HepG2 (cell line): ENCODE measurements at regions not wholly inside any gene's neighbourhood (a gene's known extent, or its start where the extent isn't known, plus 50 kb on each side); places are given as distances from the start of the nearest gene placed in this dataset.

ENCODE experiments used
- ATAC-seq: fragments of 200-7000 bp; cut with Tn5 transposase; 3 replicates; pipeline ENCODE4 v1.9.1; 2020; ENCODE audit warnings: mild to moderate bottlenecking, moderate library complexity
- BruUV-seq: library from RNA; stranded (reverse); fragments of 400-500 nt; replicated peaks from 2 replicates; lab custom pipeline; 2021; lab: Mats Ljungman, UMichigan
- CTCF ChIA-PET: fragments of 300-600 bp; formaldehyde crosslinking; extraction: SDS; loops from one replicate; lab custom pipeline; 2021; ENCODE audit warnings: low total read pairs, inconsistent platforms, low intra/inter-chr PET ratio; lab: Yijun Ruan, JAX
- POLR2A ChIA-PET: fragments of 350-600 bp; sonication (Branson Sonifier 250); formaldehyde crosslinking; loops from one replicate; lab custom pipeline; 2020; ENCODE audit warnings: antibody characterized with exemption, inconsistent platforms; lab: Yijun Ruan, JAX
- DNase-seq: peaks from one replicate; pipeline ENCODE4 v3.0.0-alpha.2; 2015; ENCODE audit warnings: low spot score
- FAIRE-seq: peaks from 3 replicates; lab custom pipeline; 2011; peaks lifted over from hg19 to GRCh38; lab: Jason Lieb, UNC
- H2AFZ ChIP-seq: one replicate; pipeline ENCODE4 v1.6.1; 2011; ENCODE audit warnings: low read length, inconsistent platforms
- H3K27ac ChIP-seq: fragments of 300-600 bp; 3 replicates; pipeline ENCODE4 v1.8.0; 2011; ENCODE audit warnings: mixed run types, mild to moderate bottlenecking, mixed read lengths, low read length, inconsistent platforms; ENCODE audit not compliant: insufficient read depth; ENCODE audit errors: extremely low read length
- H3K27me3 ChIP-seq, 2 experiments: fragments of 200-600 bp in 1 of 2; 2 replicates in 1 of 2; 3 replicates in 1 of 2; pipeline versions ENCODE4 v1.6.0 to v1.8.0; 2011; ENCODE audit warnings: low read length in 2 of 2, mild to moderate bottlenecking in 2 of 2, moderate library complexity in 2 of 2, inconsistent platforms in 1 of 2; ENCODE audit not compliant: insufficient read depth in 2 of 2, control insufficient read depth in 1 of 2
- H3K36me3 ChIP-seq, 2 experiments: fragments of 200-600 bp in 1 of 2; replicated peaks in 1 of 2; 2 replicates in 1 of 2; 3 replicates in 1 of 2; pipeline versions ENCODE4 v1.5.1 to v1.8.0; 2011; ENCODE audit warnings: low read length in 2 of 2, inconsistent platforms in 1 of 2; ENCODE audit not compliant: insufficient read depth in 2 of 2, control insufficient read depth in 1 of 2
- H3K4me1 ChIP-seq: 2 replicates; pipeline ENCODE4 v1.5.1; 2012; ENCODE audit warnings: low read length, inconsistent platforms; ENCODE audit not compliant: insufficient read depth
- H3K4me2 ChIP-seq: 2 replicates; pipeline ENCODE4 v1.6.0; 2011; ENCODE audit warnings: low read depth, low read length, inconsistent platforms
- H3K4me3 ChIP-seq, 3 experiments: fragments of 200-600 bp in 1 of 3; sonication (generic), shearing (Covaris generic) in 1 of 3; replicated peaks in 1 of 3; 2 replicates each; pipeline ENCODE4 v1.5.1; 2011 to 2016; ENCODE audit warnings: low read length in 3 of 3, inconsistent platforms in 2 of 3, low read depth in 2 of 3, mild to moderate bottlenecking in 2 of 3, control low read depth in 1 of 3, mixed read lengths in 1 of 3; ENCODE audit not compliant: insufficient read depth in 1 of 3
- H3K79me2 ChIP-seq: one replicate; pipeline ENCODE4 v1.6.1; 2011; ENCODE audit warnings: low read length, inconsistent platforms; ENCODE audit not compliant: insufficient read depth
- H3K9ac ChIP-seq: 2 replicates; pipeline ENCODE4 v1.6.0; 2011; ENCODE audit warnings: mild to moderate bottlenecking, low read depth, low read length, inconsistent platforms; ENCODE audit not compliant: insufficient read depth
- H3K9me3 ChIP-seq: 2 replicates; pipeline ENCODE4 v1.5.1; 2012; ENCODE audit warnings: mild to moderate bottlenecking, low read length
- H4K20me1 ChIP-seq: 2 replicates; pipeline ENCODE4 v1.6.0; 2011; ENCODE audit warnings: inconsistent platforms, mild to moderate bottlenecking, low read length, moderate library complexity; ENCODE audit not compliant: insufficient read depth
- BHLHE40 ChIP-seq: IDR thresholded peaks from 2 replicates; pipeline ENCODE4 v1.6.1; 2011; ENCODE audit warnings: low read length, improper control_type of control experiment
- CREB1 ChIP-seq, 2 experiments: fragments of 450-650 bp in 1 of 2; IDR thresholded peaks; 2 replicates each; pipeline ENCODE4 v1.6.1; 2016 to 2017; ENCODE audit warnings: control low read depth in 1 of 2, mild to moderate bottlenecking in 1 of 2, missing compliant biosample characterization in 1 of 2, missing genetic modification characterization in 1 of 2
- DMAP1 ChIP-seq: IDR thresholded peaks from 2 replicates; pipeline ENCODE4 v1.6.1; 2016
- DR1 ChIP-seq: sonication (generic); formaldehyde crosslinking; IDR thresholded peaks from 2 replicates; pipeline ENCODE4 v1.8.0; 2021; ENCODE audit warnings: mild to moderate bottlenecking, missing genetic modification reagents, inconsistent platforms
- FOXM1 ChIP-seq: sonication (generic); formaldehyde crosslinking; IDR thresholded peaks from 2 replicates; pipeline ENCODE4 v1.5.0; 2020; ENCODE audit warnings: missing genetic modification reagents
- GTF3A ChIP-seq: sonication (generic); formaldehyde crosslinking; conservative IDR thresholded peaks from 2 replicates; pipeline ENCODE4 v1.4.0; 2020; ENCODE audit warnings: mild to moderate bottlenecking, missing genetic modification reagents
- HMGA1 ChIP-seq: sonication (generic); formaldehyde crosslinking; conservative IDR thresholded peaks from 2 replicates; pipeline ENCODE4 v1.4.0; 2020; ENCODE audit warnings: missing genetic modification reagents
- HOXA3 ChIP-seq: sonication (generic); formaldehyde crosslinking; IDR thresholded peaks from 2 replicates; pipeline ENCODE4 v1.5.0; 2020; ENCODE audit warnings: missing genetic modification reagents
- HOXA9 ChIP-seq: sonication (generic); formaldehyde crosslinking; IDR thresholded peaks from 2 replicates; pipeline ENCODE4 v1.8.1; 2022; ENCODE audit warnings: missing genetic modification reagents, mild to moderate bottlenecking, moderate library complexity, borderline replicate concordance
- RAD21 ChIP-seq: fragments of 450-650 bp; formaldehyde crosslinking; IDR thresholded peaks from 2 replicates; pipeline ENCODE4 v1.5.0; 2020; ENCODE audit warnings: mild to moderate bottlenecking
- RARG ChIP-seq: sonication (generic); formaldehyde crosslinking; IDR thresholded peaks from 2 replicates; pipeline ENCODE4 v1.4.0; 2020; ENCODE audit warnings: low read depth, mild to moderate bottlenecking, missing genetic modification reagents
- SOX5 ChIP-seq: IDR thresholded peaks from 2 replicates; pipeline ENCODE4 v1.6.1; 2016; ENCODE audit warnings: borderline replicate concordance
- SP2 ChIP-seq: sonication (generic); formaldehyde crosslinking; IDR thresholded peaks from 2 replicates; pipeline ENCODE4 v1.5.1; 2020; ENCODE audit warnings: mild to moderate bottlenecking, missing genetic modification reagents
- ZFP82 ChIP-seq: sonication (generic); formaldehyde crosslinking; IDR thresholded peaks from 2 replicates; pipeline ENCODE4 v1.5.1; 2020; ENCODE audit warnings: mild to moderate bottlenecking, missing genetic modification reagents, borderline replicate concordance
- ZMAT3 ChIP-seq: sonication (generic); formaldehyde crosslinking; conservative IDR thresholded peaks from 2 replicates; pipeline ENCODE4 v1.7.0; 2021; ENCODE audit warnings: missing genetic modification reagents
- WGBS: methylation state at CpG from one replicate; pipeline ENCODE4 v1.1.6; 2017; ENCODE audit warnings: low lambda C conversion rate; 5-methylcytosine and 5-hydroxymethylcytosine counted together
- in situ Hi-C: cut with HindIII; loops from 2 replicates; pipeline ENCODE4 v1.10.0; 2017; ENCODE audit warnings: low pct_unique_long_range_greater_than_20kb; ENCODE audit not compliant: extremely low pct_ligation_motif_present
- intact Hi-C: fragments of 100-400 bp; cut with micrococcal nuclease; formaldehyde crosslinking; loops from one replicate; pipeline ENCODE4 v1.10.0; 2022; ENCODE audit not compliant: unreplicated experiment
- TF ChIP-seq, protein P1 (sequence below): sonication (generic); formaldehyde crosslinking; IDR thresholded peaks from 2 replicates; pipeline ENCODE4 v1.4.0; 2020; ENCODE audit warnings: missing genetic modification reagents
- TF ChIP-seq, protein P2 (sequence below): IDR thresholded peaks from 2 replicates; pipeline ENCODE4 v1.4.0; 2020; ENCODE audit warnings: mild to moderate bottlenecking, missing genetic modification reagents
- TF ChIP-seq, protein P3 (sequence below): sonication (generic); formaldehyde crosslinking; IDR thresholded peaks from 2 replicates; pipeline ENCODE4 v1.4.0; 2020; ENCODE audit warnings: missing genetic modification reagents, borderline replicate concordance

DNA sequence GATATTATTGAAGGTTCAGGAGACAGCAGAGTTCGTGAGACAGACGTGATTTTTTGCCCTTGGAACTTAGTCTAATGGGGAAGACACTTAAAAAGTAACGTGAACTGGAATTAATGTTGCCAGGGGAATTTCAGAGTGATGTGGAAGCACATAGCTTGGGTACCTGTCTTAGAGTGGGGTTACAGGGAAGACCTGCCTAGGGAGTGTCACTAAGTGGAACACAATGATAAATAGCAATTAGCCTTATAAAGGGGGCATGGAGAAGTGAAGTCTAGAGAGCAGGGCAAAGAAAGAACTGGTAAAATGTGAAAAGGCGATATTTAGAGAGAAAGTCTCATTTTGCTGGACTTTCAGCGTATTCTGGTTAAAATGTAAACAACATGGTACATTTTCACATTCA, 306.0 kb upstream of the TCF4 start:
- 13% methylated on average over 5 of the region's 5 CpGs for WGBS
- no peak overlapping the region for H3K27ac ChIP-seq
- no peak for FAIRE-seq
- no peak overlapping the region for H2AFZ ChIP-seq
- POLR2A ChIA-PET: no interaction called here
- no peak overlapping the region for H3K4me3 ChIP-seq
- H3K79me2 ChIP-seq: no peaks in the 10 kb centered on the region
- no peak for ATAC-seq
- CTCF ChIA-PET: no interaction called here
- intact Hi-C loops: no loop called here
- H3K36me3 ChIP-seq: no peaks in the 10 kb centered on the region
- DNase-seq: no peak
- no peak overlapping the region for H3K4me2 ChIP-seq
- TF ChIP-seq, protein P1, sequence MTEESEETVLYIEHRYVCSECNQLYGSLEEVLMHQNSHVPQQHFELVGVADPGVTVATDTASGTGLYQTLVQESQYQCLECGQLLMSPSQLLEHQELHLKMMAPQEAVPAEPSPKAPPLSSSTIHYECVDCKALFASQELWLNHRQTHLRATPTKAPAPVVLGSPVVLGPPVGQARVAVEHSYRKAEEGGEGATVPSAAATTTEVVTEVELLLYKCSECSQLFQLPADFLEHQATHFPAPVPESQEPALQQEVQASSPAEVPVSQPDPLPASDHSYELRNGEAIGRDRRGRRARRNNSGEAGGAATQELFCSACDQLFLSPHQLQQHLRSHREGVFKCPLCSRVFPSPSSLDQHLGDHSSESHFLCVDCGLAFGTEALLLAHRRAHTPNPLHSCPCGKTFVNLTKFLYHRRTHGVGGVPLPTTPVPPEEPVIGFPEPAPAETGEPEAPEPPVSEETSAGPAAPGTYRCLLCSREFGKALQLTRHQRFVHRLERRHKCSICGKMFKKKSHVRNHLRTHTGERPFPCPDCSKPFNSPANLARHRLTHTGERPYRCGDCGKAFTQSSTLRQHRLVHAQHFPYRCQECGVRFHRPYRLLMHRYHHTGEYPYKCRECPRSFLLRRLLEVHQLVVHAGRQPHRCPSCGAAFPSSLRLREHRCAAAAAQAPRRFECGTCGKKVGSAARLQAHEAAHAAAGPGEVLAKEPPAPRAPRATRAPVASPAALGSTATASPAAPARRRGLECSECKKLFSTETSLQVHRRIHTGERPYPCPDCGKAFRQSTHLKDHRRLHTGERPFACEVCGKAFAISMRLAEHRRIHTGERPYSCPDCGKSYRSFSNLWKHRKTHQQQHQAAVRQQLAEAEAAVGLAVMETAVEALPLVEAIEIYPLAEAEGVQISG (CRISPR knock-in tag): no peak
- TF ChIP-seq HMGA1 (CRISPR knock-in tag) (no peak), FOXM1 (CRISPR knock-in tag) (no peak), CREB1 (IDR thresholded peaks at IDR 0.05) (no peak), CREB1 (CRISPR knock-in tag; IDR thresholded peaks at IDR 0.05) (no peak), SOX5 (CRISPR knock-in tag) (no peak), GTF3A (CRISPR knock-in tag) (no peak), RARG (CRISPR knock-in tag) (no peak), ZFP82 (CRISPR knock-in tag) (no peak), ZMAT3 (CRISPR knock-in tag) (no peak), DMAP1 (CRISPR knock-in tag) (no peak), HOXA9 (CRISPR knock-in tag) (no peak), RAD21 (CRISPR knock-in tag) (no peak), BHLHE40 (no peak), HOXA3 (CRISPR knock-in tag) (no peak), SP2 (CRISPR knock-in tag) (no peak), DR1 (CRISPR knock-in tag) (no peak)
- TF ChIP-seq, protein P2, sequence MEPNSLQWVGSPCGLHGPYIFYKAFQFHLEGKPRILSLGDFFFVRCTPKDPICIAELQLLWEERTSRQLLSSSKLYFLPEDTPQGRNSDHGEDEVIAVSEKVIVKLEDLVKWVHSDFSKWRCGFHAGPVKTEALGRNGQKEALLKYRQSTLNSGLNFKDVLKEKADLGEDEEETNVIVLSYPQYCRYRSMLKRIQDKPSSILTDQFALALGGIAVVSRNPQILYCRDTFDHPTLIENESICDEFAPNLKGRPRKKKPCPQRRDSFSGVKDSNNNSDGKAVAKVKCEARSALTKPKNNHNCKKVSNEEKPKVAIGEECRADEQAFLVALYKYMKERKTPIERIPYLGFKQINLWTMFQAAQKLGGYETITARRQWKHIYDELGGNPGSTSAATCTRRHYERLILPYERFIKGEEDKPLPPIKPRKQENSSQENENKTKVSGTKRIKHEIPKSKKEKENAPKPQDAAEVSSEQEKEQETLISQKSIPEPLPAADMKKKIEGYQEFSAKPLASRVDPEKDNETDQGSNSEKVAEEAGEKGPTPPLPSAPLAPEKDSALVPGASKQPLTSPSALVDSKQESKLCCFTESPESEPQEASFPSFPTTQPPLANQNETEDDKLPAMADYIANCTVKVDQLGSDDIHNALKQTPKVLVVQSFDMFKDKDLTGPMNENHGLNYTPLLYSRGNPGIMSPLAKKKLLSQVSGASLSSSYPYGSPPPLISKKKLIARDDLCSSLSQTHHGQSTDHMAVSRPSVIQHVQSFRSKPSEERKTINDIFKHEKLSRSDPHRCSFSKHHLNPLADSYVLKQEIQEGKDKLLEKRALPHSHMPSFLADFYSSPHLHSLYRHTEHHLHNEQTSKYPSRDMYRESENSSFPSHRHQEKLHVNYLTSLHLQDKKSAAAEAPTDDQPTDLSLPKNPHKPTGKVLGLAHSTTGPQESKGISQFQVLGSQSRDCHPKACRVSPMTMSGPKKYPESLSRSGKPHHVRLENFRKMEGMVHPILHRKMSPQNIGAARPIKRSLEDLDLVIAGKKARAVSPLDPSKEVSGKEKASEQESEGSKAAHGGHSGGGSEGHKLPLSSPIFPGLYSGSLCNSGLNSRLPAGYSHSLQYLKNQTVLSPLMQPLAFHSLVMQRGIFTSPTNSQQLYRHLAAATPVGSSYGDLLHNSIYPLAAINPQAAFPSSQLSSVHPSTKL (CRISPR knock-in tag): no peak
- TF ChIP-seq, protein P3, sequence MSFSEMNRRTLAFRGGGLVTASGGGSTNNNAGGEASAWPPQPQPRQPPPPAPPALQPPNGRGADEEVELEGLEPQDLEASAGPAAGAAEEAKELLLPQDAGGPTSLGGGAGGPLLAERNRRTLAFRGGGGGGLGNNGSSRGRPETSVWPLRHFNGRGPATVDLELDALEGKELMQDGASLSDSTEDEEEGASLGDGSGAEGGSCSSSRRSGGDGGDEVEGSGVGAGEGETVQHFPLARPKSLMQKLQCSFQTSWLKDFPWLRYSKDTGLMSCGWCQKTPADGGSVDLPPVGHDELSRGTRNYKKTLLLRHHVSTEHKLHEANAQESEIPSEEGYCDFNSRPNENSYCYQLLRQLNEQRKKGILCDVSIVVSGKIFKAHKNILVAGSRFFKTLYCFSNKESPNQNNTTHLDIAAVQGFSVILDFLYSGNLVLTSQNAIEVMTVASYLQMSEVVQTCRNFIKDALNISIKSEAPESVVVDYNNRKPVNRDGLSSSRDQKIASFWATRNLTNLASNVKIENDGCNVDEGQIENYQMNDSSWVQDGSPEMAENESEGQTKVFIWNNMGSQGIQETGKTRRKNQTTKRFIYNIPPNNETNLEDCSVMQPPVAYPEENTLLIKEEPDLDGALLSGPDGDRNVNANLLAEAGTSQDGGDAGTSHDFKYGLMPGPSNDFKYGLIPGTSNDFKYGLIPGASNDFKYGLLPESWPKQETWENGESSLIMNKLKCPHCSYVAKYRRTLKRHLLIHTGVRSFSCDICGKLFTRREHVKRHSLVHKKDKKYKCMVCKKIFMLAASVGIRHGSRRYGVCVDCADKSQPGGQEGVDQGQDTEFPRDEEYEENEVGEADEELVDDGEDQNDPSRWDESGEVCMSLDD (CRISPR knock-in tag): no peak
- H3K4me1 ChIP-seq: no peaks in the 10 kb centered on the region
- H3K27me3 ChIP-seq: no peaks in the 10 kb centered on the region
- H4K20me1 ChIP-seq: no peaks in the 10 kb centered on the region
- H3K9ac ChIP-seq: no peak overlapping the region
- no TSS peak for BruUV-seq
- peaks cover 53% of the 10 kb centered on the region for H3K9me3 ChIP-seq
- in situ Hi-C loops: no loop called here
